GM13976 (cell line): ENCODE measurements at regions not wholly inside any gene's neighbourhood (a gene's known extent, or its start where the extent isn't known, plus 50 kb on each side); places are given as distances from the start of the nearest gene placed in this dataset.
"Not testable (repeated sequence)": the region's sequence is repeated elsewhere in the genome, so short reads cannot be mapped to it uniquely, and the experiment has no call there.

ENCODE experiments used
- DNase-seq: peaks from one replicate; pipeline ENCODE4 v3.0.0; 2012; ENCODE audit warnings: low spot score
- CTCF ChIP-seq: IDR thresholded peaks from 2 replicates; pipeline ENCODE4 v1.5.1; 2012; ENCODE audit warnings: borderline replicate concordance, mild to moderate bottlenecking; ENCODE audit not compliant: insufficient read depth; ENCODE audit errors: extremely low read depth, missing control alignments, control extremely low read depth
- in situ Hi-C: fragments of 300-500 bp; cut with MboI; formaldehyde crosslinking; loops from one replicate; pipeline ENCODE4 v1.12.0; 2022; ENCODE audit warnings: low sequenced_read_pairs, mixed read lengths, inconsistent platforms; ENCODE audit not compliant: unreplicated experiment

- in situ Hi-C loops: no loop called here
- TF ChIP-seq CTCF: no peak
- DNase-seq: no peak
Observed at GRCh38 chr5:40347981-40348725, 331.6 kb upstream of the PTGER4 start.

GRCh38 chr5:40346901-40347300, 332.8 kb upstream of the PTGER4 start:
- DNase-seq: no peak
- in situ Hi-C loops: no loop called here
- no peak for TF ChIP-seq CTCF

- in situ Hi-C loops, DNase-seq: not testable (repeated sequence)
Observed at GRCh38 chr5:40338434-40338833, 341.3 kb upstream of the PTGER4 start.

GRCh38 chr5:40334242-40334635, 345.5 kb upstream of the PTGER4 start:
- in situ Hi-C loops: no loop called here
- TF ChIP-seq CTCF: no peak
- DNase-seq: no peak

GRCh38 chr5:40333459-40334241, 346.1 kb upstream of the PTGER4 start:
- in situ Hi-C loops: no loop called here
- no peak for DNase-seq
- no peak for TF ChIP-seq CTCF

GRCh38 chr5:40332970-40333369, 346.7 kb upstream of the PTGER4 start:
- no peak for TF ChIP-seq CTCF
- no peak for DNase-seq
- in situ Hi-C loops: no loop called here

- DNase-seq: no peak
- in situ Hi-C loops: no loop called here
- no peak for TF ChIP-seq CTCF
Observed at GRCh38 chr5:40331616-40332015, 348.1 kb upstream of the PTGER4 start.
